GM21423 (cell line): ENCODE measurements at regions not wholly inside any gene's neighbourhood (a gene's known extent, or its start where the extent isn't known, plus 50 kb on each side); places are given as distances from the start of the nearest gene placed in this dataset.
A peak's percentile ranks its signal among the peaks of the same experiment; 100 is the strongest.
"Not testable (repeated sequence)": the region's sequence is repeated elsewhere in the genome, so short reads cannot be mapped to it uniquely, and the experiment has no call there.

ENCODE experiments used
- ATAC-seq: cut with Tn5 transposase; IDR thresholded peaks from one replicate; pipeline ENCODE4 v1.9.1; 2021; ENCODE audit warnings: mild to moderate bottlenecking, moderate library complexity; ENCODE audit not compliant: unreplicated experiment

DNA sequence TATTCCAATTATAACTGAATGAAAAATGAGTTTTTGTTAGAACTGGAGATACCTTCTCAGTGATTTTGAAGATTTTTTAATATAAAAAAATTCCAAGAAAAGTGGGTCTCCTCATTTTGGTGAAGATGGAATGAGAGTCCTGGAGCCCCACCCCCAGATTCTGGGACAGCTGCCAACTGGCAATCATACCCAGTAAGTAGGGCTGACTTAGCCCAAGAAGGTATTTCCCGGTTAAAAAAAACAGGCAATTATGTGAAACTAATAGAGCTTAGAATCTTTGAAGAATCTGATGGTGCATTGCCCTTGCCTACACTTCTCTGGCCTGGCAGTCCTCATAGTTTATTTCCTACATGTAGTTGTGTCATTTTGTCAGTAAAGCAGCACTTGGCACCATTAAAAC, 52.8 kb upstream of the VWDE start:
- ATAC-seq: no peak

DNA sequence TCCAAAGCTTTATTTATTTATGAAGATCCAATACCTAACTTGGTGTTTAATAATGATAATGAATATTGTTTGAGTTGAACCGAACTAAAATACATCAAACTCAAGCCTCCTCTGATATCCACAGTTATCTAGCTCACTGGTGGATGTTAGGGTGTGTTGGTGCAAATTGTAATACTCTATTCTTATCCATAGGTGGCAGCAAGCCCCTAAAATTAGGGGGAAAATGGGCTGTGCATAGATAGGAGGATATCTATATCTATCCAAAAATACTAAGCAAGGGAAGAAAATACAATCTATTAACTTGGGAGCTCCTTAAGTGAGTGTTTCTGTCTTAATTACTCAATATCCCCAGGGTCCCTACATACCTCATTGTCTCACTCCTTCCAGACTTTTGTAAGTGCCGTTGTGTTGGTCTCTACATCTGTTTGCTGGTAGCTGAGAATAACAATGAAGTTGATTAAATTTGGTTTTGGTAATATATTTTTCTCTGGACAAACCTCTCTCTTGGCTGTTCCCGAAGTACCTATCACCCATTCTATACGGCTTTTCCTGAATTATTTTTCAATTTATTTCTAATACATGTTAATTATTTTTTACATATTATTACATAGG, 55.0 kb upstream of the VWDE start:
- ATAC-seq: peak; percentile 97

DNA sequence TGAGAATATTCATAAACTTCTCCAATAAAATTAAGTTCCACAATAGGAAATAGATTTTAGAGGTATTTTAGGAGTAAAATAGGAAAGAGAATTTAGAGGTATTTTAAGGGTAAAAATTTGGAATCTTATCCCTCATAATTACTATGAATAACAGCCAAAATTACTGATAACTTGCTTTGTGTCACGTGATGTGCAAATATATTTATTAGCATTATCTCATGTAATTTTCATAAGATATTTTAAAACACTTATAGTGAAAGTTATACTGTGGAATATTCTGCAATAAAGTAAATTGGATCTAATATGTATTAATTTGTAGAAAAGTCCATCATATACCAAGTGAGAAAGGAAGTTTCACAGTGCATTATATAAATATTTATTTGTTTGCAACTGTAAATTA, 64.2 kb upstream of the VWDE start:
- ATAC-seq: no peak

DNA sequence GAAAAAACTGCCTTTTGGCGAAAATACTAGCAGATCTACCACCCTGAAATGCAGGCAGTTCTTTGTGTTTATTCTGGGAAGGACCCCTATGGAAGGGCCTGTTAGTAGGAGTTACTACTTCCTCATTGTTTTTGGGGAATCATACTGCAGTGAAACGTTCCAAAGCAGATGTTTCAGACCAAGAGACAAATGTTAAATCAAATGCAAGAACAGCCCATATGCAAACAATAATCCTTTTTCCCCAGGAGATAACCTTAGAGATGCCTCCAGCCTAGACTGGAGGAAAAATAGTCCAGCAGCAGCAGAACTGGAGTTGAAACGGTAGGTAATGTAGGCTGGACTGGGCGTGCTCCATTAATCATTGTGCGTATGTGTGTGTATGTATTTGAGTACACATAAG, 65.9 kb upstream of the VWDE start:
- ATAC-seq: no peak

DNA sequence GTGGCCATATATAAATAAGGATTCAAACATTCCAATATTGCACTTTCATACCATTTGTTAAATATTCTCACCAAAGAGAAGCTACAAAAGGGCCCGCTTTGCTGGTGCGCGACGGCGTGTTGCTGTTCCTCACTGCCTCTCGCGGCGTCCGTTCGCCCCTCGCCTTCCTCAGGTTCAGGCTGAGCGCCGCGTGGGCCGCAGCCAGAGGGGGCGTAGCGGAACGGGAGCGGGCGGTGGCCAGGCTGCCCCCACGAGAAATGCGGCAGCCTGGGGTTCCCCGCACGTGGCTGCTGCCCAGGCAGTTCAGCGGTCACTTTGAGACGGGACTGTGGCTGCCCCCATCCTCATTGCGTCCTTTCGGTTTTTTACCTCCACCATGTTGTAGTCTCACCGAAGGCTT, 67.3 kb upstream of the VWDE start:
- no peak for ATAC-seq

DNA sequence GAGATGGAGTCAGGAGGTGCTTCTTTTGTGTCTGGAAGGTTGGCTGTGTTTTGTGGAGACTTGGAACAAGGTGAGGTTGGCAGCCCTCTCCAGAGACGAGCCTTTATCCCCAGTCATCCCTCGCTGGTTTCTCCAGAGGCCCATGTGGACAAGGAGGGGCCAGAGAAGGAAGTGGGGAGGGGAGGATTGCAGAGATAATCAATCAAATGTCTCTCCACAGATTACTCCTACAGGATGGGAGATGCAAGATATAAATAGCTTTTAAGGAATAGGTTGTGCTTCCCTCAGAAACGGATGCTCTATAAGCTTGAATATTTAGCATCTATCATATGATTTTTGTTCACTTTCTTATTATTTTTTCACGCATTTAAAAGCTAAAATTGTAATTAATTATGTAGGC, 70.4 kb upstream of the VWDE start:
- ATAC-seq: no peak

DNA sequence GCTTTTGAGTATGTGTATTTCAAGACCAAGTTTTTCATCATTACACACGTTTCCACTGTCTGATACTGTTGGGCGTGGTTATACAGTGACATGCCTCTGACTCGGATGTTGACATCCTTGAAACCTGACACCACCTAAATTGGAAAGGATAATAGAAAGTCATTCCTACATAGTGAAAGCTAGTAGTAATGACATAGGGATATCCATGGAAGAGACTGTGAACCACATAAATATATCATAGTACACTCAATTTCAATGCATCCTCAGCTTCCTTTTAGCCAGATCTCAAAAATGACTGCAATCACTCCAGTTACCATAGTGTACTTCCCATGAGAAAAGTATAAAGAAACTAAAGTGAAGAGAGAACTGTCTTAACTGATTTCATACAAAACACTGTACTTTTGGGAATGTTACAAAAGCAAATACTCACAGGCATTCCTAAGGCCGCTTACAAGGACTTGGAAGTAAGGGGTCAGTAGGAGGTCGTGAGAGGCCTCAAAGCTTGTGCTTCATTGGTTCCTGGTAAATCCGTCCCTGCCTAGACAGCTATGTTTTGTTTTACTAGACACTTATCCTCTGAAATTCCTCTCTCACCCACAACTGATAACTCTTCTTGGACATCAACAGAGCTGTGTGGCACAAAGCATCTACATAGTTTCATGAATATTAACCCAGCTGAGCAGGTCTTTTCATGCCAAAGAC, 71.8 kb upstream of the VWDE start:
- ATAC-seq: no peak

DNA sequence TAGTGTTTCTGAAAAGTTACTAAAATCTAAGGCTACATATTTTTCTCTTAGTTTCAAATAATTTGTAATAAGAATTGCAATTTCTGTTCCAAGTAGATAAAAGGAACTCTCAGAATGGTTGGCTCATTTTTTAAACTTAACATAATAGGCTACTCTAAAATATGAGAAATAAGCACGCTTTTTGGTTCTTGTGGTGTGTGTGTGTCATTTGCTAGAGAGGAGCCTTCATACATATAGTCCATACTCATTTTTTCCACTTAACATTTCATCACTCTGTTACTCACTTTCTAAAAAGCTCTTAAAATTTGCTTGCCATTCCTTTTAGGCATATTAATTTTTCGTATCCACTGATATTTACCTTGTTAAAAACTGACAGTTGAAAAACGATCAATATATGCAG, 74.0 kb upstream of the VWDE start:
- no peak for ATAC-seq

DNA sequence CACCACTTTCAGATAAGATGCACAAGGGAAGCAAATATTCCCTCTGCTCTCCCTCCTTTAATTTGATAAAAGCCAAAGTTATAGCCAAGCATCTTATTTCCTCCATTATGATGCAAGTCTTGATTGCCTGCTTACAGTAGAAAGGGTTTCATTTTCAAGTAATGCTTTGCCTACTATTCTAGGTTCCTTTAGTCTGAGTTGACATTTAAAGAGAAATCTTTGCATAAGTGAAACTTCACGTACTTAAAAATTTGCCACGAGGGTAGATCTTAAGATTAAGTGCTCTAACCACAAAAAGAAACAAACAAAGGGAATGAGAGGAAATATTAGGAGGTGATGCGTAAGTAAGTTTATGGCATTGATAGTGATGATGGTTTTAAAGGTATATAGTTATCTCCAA, 78.1 kb upstream of the VWDE start:
- ATAC-seq: peak; percentile 90

DNA sequence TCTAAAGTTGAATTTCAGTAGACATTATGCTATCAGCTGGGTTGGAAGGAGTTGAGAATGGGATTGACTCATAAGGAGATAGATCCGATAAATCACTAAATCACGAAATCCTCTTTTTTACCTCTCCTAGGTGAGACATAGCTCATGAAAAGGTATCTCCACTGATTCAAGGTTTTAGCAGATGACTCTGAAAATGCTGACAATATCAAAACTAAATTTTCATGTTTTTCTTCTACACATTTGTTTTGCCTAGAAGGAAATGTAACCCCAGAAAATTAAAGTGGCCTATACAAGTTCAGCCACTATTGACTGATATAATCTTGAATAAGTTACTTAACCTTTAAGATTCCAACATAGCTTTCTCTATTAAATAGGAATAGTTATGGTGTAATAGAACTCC, 82.2 kb upstream of the VWDE start:
- ATAC-seq: no peak

DNA sequence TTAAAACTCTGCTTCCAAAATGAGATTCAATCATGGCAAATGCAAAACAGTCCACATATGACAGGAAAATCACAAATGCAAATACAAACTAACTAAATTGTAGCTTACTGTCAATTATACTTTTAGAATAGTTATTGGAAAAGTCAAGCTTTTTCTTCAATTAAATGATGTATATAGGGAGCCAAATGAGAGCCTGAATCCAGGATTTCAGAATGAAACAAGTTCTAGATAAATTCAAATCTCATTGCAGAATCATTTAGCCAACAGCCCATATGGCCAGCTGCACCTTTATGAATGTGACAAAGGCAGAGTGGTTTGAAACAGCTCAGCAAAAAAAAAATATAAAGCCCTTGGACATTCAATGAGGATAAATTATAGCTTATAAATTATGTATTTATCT, 82.2 kb upstream of the SCIN start:
- no peak for ATAC-seq

DNA sequence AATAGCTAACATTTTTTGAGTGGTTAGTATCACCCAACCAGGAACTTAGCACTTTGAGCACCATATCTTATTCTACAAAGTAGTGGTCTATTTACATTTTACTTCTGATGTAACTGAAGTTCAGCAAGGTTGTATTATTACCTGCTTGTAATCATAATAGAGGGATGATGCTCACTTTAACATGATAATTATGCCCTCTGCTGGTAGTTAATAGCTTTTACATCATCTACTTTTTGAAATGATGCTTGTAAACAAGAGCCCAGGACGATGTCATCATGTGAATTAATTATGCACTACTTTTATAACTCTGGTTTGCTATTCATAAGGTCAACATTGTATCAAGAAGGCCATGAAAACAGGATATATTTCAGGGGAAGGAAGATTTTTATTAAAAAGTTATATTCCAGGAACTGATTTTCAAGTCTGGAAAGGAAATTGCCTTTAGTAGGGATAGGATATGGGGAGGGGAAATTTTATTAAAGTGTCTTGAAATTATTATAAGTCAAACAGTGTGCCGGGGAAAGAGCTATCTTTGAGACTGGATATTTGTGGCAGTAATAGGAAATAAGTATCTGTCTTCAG, 80.3 kb upstream of the SCIN start:
- ATAC-seq: peak; percentile 71

DNA sequence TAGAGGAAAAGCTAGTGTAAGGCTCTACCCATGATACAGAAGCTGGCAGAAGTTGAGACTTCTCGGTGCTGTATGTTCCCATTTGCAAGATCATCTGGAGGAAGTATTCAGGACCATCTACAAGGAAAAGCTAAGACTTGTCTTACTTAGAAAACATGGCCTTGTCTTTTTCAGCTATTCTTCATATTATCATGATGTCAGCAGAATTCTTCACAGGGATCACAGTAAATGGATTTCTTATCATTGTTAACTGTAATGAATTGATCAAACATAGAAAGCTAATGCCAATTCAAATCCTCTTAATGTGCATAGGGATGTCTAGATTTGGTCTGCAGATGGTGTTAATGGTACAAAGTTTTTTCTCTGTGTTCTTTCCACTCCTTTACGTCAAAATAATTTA, 79.6 kb upstream of the SCIN start:
- no peak for ATAC-seq

DNA sequence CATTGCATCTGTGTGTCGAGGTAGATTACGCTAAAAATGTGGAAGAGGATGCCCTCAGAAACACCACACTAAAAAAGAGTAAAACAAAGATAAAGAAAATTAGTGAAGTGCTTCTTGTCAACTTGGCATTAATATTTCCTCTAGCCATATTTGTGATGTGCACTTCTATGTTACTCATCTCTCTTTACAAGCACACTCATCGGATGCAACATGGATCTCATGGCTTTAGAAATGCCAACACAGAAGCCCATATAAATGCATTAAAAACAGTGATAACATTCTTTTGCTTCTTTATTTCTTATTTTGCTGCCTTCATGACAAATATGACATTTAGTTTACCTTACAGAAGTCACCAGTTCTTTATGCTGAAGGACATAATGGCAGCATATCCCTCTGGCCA, 79.0 kb upstream of the SCIN start:
- no peak for ATAC-seq

DNA sequence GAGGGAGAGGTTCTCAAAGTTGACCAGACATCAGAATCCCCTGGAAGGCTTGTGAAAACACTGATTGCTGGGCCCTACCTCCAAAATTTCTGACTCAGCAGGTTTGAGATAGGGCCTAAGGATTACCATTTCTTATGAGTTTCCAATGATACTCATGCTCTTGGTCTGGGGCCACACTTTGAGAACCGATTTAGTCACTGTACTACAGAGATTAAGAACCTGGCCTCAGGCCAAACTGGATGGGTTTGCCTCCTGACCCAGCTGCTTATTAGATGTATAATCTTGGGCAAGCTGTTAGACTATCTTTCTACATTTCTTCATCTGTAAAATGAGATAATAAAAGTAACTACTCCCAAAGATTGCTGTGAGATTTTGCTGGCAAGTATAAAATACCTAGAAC, 77.1 kb upstream of the SCIN start:
- no peak for ATAC-seq

DNA sequence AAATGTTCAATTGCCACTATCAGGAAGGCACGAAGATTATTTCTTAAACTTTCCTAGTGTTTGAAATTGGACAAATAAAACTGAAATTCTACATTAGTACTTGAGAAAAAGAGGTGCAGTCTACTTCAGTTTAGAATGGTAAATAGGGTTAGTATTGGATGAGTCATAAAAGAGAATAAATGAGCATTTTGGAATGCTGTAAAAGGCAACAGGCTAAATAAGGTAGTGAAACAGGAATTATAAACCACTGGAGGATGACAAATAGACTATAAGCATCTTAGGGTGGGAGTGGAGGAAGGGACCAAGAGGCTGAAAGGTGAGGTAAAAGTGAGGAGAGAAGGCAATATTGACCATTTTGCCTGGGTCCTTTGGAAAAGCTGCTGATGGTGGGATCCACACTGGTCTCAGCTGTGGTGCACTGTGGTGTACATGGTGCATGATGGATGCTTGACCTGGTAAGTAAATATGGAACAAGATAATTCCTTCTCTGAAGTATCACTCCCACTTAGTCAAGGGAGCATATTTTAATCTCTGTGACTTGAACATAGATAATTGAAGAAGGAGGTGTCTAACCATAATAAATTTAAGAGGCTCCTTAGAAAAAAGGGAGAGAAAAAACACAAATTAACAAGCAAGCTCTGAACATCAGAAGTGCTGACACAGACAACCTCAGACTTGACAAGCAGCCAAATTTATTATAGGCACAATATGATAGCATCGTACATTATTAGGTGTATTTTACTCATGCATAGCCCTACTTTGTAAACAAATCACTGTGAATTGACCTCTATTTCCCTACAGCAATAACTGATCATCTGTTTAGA, 76.4 kb upstream of the SCIN start:
- no peak for ATAC-seq

DNA sequence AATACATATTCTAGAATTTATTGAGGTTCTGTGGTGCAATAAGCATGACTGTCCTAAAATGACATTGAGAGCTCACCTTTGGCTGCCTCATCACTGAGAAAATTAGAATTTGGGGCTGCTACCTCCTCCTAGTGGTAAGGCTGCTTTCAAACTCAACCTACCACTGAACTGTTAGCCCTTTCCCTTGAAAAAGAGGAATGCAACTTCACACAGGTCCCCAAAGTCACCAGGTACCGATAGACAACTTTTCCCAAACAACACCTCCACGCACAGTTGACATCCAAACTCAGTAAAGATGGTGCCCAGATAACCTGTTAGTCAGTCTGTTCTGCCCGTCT, 75.9 kb upstream of the SCIN start:
- ATAC-seq: no peak

DNA sequence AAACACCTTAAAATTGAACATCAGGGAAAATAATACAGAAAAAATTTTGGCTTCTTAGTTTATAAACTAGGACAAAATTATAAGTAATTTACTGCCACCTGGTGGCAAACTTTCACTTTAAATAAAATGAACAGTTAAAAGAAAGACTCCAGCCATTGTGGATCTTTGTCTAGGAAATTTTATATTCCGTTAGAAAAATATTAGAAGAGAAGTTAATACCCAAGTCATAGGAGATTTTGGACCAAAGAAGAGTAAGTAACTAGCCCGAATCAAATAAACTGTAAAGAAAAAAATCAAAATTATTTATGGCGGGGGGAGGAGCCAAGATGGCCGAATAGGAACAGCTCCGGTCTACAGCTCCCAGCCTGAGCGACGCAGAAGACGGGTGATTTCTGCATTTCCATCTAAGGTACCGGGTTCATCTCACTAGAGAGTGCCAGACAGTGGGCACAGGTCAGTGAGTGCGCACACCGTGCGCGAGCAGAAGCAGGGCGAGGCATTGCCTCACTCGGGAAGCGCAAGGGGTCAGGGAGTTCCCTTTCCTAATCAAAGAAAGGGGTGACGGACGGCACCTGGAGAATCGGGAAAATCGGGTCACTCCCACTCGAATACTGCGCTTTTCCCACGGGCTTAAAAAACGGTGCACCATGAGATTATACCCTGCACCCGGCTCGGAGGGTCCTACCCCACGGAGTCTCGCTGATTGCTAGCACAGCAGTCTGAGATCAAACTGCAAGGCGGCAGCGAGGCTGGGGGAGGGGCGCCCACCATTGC, 73.4 kb upstream of the SCIN start:
- ATAC-seq: not testable (repeated sequence)

DNA sequence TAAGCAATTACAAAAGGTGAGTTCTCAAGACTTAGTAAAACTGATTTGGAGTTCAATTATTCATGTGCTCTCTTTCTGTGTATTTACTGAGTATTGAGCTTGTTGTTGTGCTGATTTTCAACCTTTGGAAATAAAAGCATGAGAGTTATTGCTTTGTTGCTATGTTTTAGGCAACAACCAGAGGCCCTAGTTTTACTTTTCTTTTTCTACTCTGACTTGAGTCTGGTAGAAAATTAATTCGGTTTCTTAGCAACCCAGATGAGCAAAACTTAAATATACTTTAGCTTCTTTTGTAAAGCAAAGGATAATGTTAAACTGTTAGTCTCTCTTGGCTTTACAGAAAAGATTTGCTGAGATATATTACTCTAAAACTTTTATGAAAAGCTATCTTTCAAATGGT, 66.4 kb upstream of the SCIN start:
- no peak for ATAC-seq

DNA sequence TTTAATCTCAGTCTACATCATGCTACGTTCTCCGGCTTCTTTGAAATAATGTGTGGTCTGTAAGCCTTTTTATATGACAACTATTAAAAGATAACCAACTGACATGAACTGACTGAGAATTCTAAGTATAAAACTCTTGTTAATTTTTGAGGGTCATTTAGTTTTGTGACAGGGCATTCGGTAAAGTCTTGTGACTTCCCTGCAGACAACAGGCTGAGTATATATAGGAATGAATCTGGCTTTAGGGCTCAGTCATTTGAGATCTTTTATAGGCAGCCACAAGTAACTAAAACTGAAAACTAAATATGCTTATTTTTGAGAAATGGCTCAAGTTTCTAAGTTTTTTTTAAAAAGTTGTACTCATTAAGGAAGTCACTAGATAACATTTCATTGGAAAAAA, 62.5 kb upstream of the SCIN start:
- ATAC-seq: no peak

DNA sequence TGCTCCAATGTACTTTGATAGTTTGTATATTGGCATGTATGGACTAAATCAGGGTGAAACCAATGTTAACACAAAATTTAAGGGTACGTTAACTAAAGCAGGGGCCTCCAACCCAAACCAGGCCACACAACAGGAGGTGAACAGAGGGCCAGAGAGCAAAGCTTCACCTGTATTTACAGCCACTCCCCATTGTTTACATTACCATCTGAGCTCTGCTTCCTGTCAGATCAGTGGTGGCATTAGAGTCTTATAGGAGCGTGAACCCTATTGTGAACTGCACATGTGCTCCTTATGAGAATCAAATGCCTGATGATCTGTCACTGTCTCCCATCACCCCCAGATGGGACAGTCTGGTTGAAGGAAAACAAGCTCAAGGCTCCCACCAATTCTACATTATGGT, 62.0 kb upstream of the SCIN start:
- ATAC-seq: no peak
